ENCODE measurements at regions not wholly inside any gene's neighbourhood (a gene's known extent, or its start where the extent isn't known, plus 50 kb on each side); places are given as distances from the start of the nearest gene placed in this dataset.
A peak's percentile ranks its signal among the peaks of the same experiment; 100 is the strongest.

DNA sequence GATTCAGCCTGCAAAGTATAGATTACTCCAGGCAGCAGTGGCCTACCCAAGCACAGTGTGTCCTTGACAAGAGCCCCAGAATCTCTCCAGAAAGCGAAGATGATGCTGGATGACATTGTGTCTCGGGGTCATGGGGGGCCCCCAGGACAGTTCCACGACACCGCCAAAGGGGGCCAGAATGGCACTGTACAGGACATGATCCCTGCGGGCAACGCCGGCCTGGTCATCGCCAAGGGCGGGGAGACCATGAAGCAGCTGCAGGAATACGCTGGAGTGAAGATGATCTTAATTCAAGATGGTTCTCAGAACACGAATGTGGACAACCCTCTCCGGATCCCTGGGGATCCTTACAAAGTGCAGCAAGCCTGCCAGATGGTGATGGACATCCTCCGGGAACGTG is 107.0 kb upstream of the MTAP start:
- peaks cover 0 to 4% (median 0%) of the 10 kb centered on the region in 3 donors for H3K36me3 Mint-ChIP-seq
- Histone ChIP-seq H3K36me3 (ENCODE audit: insufficient read depth, low read length) (no peaks in the 10 kb centered on the region), H3K27ac (ENCODE audit: low read depth, low read length) (no peak overlapping the region), H3K9me3 (ENCODE audit: low read length) (no peaks in the 10 kb centered on the region), H3K4me1 (ENCODE audit: insufficient read depth, low read length) (no peaks in the 10 kb centered on the region), H3K27me3 (ENCODE audit: insufficient read depth, low read length, poor library complexity, severe bottlenecking) (no peaks in the 10 kb centered on the region), H3K4me3 (ENCODE audit: low read length) (no peak overlapping the region)
- H3K4me3 Mint-ChIP-seq = no peak overlapping the region
- peaks cover 0 to 5% (median 0%) of the 10 kb centered on the region in 5 donors for H3K9me3 Mint-ChIP-seq
- ChIA-PET CTCF (interaction anchor here (1.6 kb wide), 1 partner anchor 14 kb away, joined by 4 read pairs; no protein-coding TSS in a partner anchor), POLR2A (no interaction called here)
- H3K27ac Mint-ChIP-seq = no peak overlapping the region
- H3K27me3 Mint-ChIP-seq = peaks cover 12 to 19% of the 10 kb centered on the region in 2 donors
- DNase-seq = no peak
- H3K4me1 Mint-ChIP-seq = no peaks in the 10 kb centered on the region

DNA sequence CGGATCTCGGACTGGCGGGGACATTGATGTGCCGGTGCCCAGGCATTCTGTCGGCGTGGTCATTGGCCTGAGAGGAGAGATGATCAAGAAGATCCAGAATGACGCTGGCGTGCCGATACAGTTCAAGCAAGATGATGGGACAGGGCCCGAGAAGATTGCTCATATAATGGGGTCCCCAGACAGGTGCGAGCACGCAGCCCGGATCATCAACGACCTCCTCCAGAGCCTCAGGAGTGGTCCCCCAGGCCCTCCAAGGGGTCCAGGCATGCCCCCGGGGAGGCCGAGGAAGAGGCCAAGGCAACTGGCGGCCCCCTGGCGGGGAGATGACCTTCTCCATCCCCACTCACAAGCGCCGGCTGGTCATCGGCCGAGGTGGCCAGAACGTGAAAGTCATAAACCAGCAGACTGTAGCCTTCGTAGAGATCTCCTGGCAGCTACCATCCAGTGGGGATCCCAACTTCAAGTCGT is 106.5 kb upstream of the MTAP start:
- no peak overlapping the region for H3K4me3 ChIP-seq (ENCODE audit: low read length)
- peaks cover 0 to 4% (median 0%) of the 10 kb centered on the region in 3 donors for H3K36me3 Mint-ChIP-seq
- no peak for DNase-seq
- H3K27me3 Mint-ChIP-seq = peaks cover 13 to 19% of the 10 kb centered on the region in 2 donors
- H3K9me3 Mint-ChIP-seq = peaks cover 0 to 5% (median 0%) of the 10 kb centered on the region in 5 donors
- no peaks in the 10 kb centered on the region for H3K9me3 ChIP-seq (ENCODE audit: low read length)
- H3K27me3 ChIP-seq (ENCODE audit: insufficient read depth, low read length, poor library complexity, severe bottlenecking) = no peaks in the 10 kb centered on the region
- ChIA-PET CTCF (no interaction called here), POLR2A (no interaction called here)
- H3K4me1 ChIP-seq (ENCODE audit: insufficient read depth, low read length) = no peaks in the 10 kb centered on the region
- H3K36me3 ChIP-seq (ENCODE audit: insufficient read depth, low read length) = no peaks in the 10 kb centered on the region
- H3K4me1 Mint-ChIP-seq = no peaks in the 10 kb centered on the region
- H3K27ac Mint-ChIP-seq = no peak overlapping the region
- no peak overlapping the region for H3K4me3 Mint-ChIP-seq
- no peak overlapping the region for H3K27ac ChIP-seq (ENCODE audit: low read depth, low read length)

DNA sequence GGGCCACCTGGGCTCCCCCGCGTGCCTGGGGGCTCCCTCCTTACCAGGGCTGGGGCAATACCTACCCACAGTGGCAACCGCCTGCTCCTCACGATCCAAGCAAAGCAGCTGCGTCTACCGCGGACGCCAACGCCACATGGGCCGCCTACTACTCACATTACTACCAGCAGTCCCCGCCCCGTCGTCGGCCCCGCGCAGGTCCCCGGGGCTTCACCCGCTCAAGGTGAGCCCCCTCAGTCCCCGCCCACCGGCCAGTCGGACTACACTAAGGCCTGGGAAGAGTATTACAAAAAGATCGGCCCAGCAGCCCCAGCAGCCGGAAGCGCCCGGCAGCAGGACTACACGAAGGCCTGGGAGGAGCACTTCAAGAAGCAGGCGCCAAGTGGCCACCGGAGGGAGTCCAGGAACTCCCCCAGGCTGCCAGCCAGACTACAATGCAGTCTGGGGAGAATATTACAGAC is 106.0 kb upstream of the MTAP start:
- H3K27me3 ChIP-seq (ENCODE audit: insufficient read depth, low read length, poor library complexity, severe bottlenecking) = no peaks in the 10 kb centered on the region
- CTCF ChIA-PET = no interaction called here
- no peaks in the 10 kb centered on the region for H3K36me3 ChIP-seq (ENCODE audit: insufficient read depth, low read length)
- H3K4me1 ChIP-seq (ENCODE audit: insufficient read depth, low read length) = no peaks in the 10 kb centered on the region
- H3K4me3 ChIP-seq (ENCODE audit: low read length) = no peak overlapping the region
- Mint-ChIP-seq H3K4me1 (no peaks in the 10 kb centered on the region), H3K27me3 (peaks cover 12 to 19% of the 10 kb centered on the region in 2 donors), H3K9me3 (peaks cover 0 to 5% (median 0%) of the 10 kb centered on the region in 5 donors), H3K27ac (no peak overlapping the region), H3K36me3 (peaks cover 0 to 4% (median 0%) of the 10 kb centered on the region in 3 donors), H3K4me3 (no peak overlapping the region)
- no peaks in the 10 kb centered on the region for H3K9me3 ChIP-seq (ENCODE audit: low read length)
- H3K27ac ChIP-seq (ENCODE audit: low read depth, low read length) = no peak overlapping the region
- POLR2A ChIA-PET = no interaction called here
- DNase-seq = no peak

DNA sequence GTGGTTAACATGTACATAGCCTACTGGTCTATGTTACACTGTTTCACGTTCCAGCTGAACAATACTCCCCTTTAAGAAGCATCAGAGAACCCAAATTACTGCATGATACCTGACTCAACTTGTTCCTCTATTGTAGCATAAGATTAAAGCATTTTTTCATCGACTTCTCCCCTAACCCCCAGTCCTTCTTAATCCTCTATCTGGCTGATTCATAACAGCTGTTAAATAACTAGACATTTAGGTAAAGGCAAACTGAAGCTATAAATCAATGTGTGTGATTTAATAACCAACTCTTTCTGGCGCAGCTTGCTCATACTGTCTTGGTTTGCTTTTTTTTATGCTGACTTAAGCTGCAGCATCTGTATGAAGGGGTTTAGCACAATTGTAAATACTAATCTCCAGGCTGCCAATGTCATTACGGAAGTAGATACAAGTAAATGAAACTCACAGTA is 94.2 kb upstream of the MTAP start:
- no peaks in the 10 kb centered on the region for H3K9me3 Mint-ChIP-seq
- Histone ChIP-seq H3K4me3 (ENCODE audit: low read length) (no peak overlapping the region), H3K4me1 (ENCODE audit: insufficient read depth, low read length) (no peaks in the 10 kb centered on the region), H3K36me3 (ENCODE audit: insufficient read depth, low read length) (no peaks in the 10 kb centered on the region), H3K27ac (ENCODE audit: low read depth, low read length) (no peak overlapping the region), H3K27me3 (ENCODE audit: insufficient read depth, low read length, poor library complexity, severe bottlenecking) (no peaks in the 10 kb centered on the region), H3K9me3 (ENCODE audit: low read length) (no peaks in the 10 kb centered on the region)
- peaks cover 5 to 11% of the 10 kb centered on the region in 2 donors for H3K27me3 Mint-ChIP-seq
- no peak overlapping the region for H3K4me3 Mint-ChIP-seq
- no peak overlapping the region for H3K27ac Mint-ChIP-seq
- H3K4me1 Mint-ChIP-seq = peaks cover 0 to 23% (median 3%) of the 10 kb centered on the region in 3 donors
- H3K36me3 Mint-ChIP-seq = no peaks in the 10 kb centered on the region
- DNase-seq = no peak
- POLR2A ChIA-PET = no interaction called here
- CTCF ChIA-PET = interaction anchor here (1.0 to 4.2 kb wide), 14 partner anchors 13 to 242 kb away, joined by 3 to 36 read pairs (median 5); no protein-coding TSS in a partner anchor

DNA sequence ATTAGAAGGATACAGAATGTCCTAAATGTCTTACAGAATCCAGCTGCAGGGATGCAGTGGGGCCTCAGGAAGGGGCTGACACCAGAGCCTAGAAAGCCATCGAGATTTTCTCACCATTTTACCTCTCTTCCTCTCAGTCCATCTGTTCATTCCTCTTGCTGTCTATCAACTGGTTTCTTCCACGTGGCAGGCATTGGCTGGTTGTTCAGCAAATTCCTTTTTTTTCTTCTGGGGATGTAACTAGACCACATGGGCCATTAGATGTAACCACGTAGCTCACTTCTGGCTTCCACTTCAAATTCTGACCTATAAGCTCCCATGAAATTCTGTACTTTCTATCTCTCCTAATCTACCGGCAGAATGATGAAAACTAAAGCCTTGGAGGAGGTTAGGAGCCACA is 93.6 kb upstream of the MTAP start:
- H3K4me1 Mint-ChIP-seq = peaks cover 0 to 23% (median 3%) of the 10 kb centered on the region in 3 donors
- H3K27ac Mint-ChIP-seq = no peak overlapping the region
- no peak for DNase-seq
- ChIA-PET POLR2A (no interaction called here), CTCF (interaction anchor here (0.7 to 4.2 kb wide), 20 partner anchors 9 to 473 kb away, joined by 3 to 36 read pairs (median 4); no protein-coding TSS in a partner anchor)
- no peaks in the 10 kb centered on the region for H3K9me3 Mint-ChIP-seq
- Histone ChIP-seq H3K4me3 (ENCODE audit: low read length) (no peak overlapping the region), H3K27ac (ENCODE audit: low read depth, low read length) (no peak overlapping the region), H3K4me1 (ENCODE audit: insufficient read depth, low read length) (no peaks in the 10 kb centered on the region), H3K27me3 (ENCODE audit: insufficient read depth, low read length, poor library complexity, severe bottlenecking) (no peaks in the 10 kb centered on the region), H3K9me3 (ENCODE audit: low read length) (no peaks in the 10 kb centered on the region), H3K36me3 (ENCODE audit: insufficient read depth, low read length) (no peaks in the 10 kb centered on the region)
- no peak overlapping the region for H3K4me3 Mint-ChIP-seq
- H3K27me3 Mint-ChIP-seq = peaks cover 5 to 9% of the 10 kb centered on the region in 2 donors
- no peaks in the 10 kb centered on the region for H3K36me3 Mint-ChIP-seq

DNA sequence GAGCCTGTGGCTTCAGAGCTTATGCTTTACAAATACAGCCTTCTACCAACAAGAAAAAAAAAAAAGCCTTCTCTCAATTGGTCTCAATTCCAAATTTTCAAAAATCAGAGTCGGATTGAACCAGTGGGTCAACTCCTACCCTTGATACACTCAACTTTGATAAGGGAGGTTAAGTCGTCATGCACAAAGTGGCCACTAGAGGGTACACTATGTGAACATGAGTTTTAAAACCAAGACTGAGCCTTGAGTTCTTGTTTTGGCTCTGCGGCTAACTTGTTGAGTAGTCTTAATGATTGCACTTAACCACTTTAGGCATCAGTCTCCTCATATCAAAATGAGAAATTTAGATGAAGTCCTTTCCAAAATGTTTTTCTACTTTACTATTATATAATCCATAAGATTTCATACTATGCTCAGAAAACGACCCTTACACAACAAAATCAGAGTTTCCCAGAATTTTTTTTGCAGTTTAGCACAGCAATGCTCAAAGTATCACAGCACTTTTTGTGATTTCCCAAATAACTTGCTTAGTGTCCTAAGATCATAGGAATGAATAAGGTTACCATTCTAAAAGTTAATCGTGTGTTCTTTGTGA is 92.9 kb upstream of the MTAP start:
- no peak overlapping the region for H3K4me3 Mint-ChIP-seq
- peaks cover 5 to 9% of the 10 kb centered on the region in 2 donors for H3K27me3 Mint-ChIP-seq
- no peak overlapping the region for H3K4me3 ChIP-seq (ENCODE audit: low read length)
- no peak overlapping the region for H3K27ac ChIP-seq (ENCODE audit: low read depth, low read length)
- peaks cover 0 to 23% (median 3%) of the 10 kb centered on the region in 3 donors for H3K4me1 Mint-ChIP-seq
- no peaks in the 10 kb centered on the region for H3K9me3 ChIP-seq (ENCODE audit: low read length)
- H3K36me3 ChIP-seq (ENCODE audit: insufficient read depth, low read length) = no peaks in the 10 kb centered on the region
- H3K27ac Mint-ChIP-seq = peak overlapping the region in 1 of 8 donors; percentile 62
- no peaks in the 10 kb centered on the region for H3K9me3 Mint-ChIP-seq
- no peaks in the 10 kb centered on the region for H3K27me3 ChIP-seq (ENCODE audit: insufficient read depth, low read length, poor library complexity, severe bottlenecking)
- no peaks in the 10 kb centered on the region for H3K36me3 Mint-ChIP-seq
- no peaks in the 10 kb centered on the region for H3K4me1 ChIP-seq (ENCODE audit: insufficient read depth, low read length)
- ChIA-PET POLR2A (interaction anchor here (0.6 kb wide), 1 partner anchor 571 kb away, joined by 3 read pairs; no protein-coding TSS in a partner anchor), CTCF (interaction anchor here (0.7 to 4.2 kb wide), 20 partner anchors 8 to 474 kb away, joined by 3 to 36 read pairs (median 4); no protein-coding TSS in a partner anchor)
- peak; percentile 31 to 66 (median 41) for DNase-seq

DNA sequence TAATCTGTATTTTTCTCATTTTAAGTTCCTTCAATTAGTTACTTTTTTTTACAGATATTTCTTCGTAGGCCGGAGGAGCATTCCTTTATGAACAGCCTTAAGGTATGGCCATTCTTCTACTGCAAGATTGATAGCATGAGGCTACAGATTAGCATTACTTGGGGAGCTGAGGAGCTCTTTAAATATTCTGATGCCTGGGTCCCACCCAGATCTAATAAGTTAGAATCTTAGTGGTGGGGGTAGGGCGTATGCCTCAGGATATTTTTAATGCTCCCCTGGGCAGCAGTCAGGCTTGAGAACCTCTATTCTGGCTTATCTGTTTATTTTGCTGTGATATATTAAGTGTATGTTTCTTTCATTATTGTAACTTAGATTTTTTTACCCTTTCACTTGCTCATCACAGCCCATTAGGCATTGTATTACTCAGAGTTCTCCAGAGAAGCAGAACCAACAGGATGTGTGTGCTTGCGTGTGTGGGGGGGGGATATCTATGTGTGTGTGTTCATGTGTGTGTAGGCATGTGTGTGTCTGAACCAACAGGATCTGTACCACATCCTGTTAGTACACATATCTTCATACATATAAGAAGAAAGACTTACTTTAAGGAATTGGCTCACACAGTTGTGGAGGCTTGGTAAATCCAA is 91.8 kb upstream of the MTAP start:
- Histone ChIP-seq H3K4me3 (ENCODE audit: low read length) (no peak overlapping the region), H3K27me3 (ENCODE audit: insufficient read depth, low read length, poor library complexity, severe bottlenecking) (no peaks in the 10 kb centered on the region), H3K4me1 (ENCODE audit: insufficient read depth, low read length) (no peaks in the 10 kb centered on the region), H3K36me3 (ENCODE audit: insufficient read depth, low read length) (no peaks in the 10 kb centered on the region), H3K27ac (ENCODE audit: low read depth, low read length) (no peak overlapping the region), H3K9me3 (ENCODE audit: low read length) (no peaks in the 10 kb centered on the region)
- Mint-ChIP-seq H3K9me3 (no peaks in the 10 kb centered on the region), H3K4me1 (peaks cover 0 to 23% (median 3%) of the 10 kb centered on the region in 3 donors), H3K27me3 (peaks cover 5 to 9% of the 10 kb centered on the region in 2 donors), H3K27ac (no peak overlapping the region), H3K36me3 (no peaks in the 10 kb centered on the region), H3K4me3 (peak overlapping the region in 1 of 7 donors; percentile 2)
- DNase-seq = no peak
- CTCF ChIA-PET = interaction anchor here (1.0 kb wide), 1 partner anchor 78 kb away, joined by 3 read pairs; no protein-coding TSS in a partner anchor
- POLR2A ChIA-PET = no interaction called here

DNA sequence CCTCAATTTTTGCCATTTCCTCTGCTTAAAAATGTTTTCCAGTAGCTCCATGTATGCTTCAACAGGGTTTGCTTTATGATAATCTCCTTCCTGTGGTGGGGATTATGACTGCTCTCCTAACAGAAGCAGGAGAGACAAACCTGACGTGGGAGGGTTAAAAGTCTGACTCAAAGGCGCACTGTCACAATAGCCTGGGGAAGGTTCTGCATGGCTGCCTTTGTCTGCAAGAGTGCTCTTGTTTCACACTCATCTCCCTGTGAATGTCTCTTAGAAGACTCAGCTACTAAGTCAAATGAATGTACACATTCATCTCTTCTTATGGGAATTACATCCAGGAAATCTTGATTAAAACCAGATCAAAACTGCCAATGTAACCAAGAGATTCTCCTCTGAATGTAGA is 90.9 kb upstream of the MTAP start:
- ChIA-PET POLR2A (no interaction called here), CTCF (interaction anchor here (2.0 to 2.7 kb wide), 2 partner anchors 77 to 245 kb away, joined by 7 to 8 read pairs; no protein-coding TSS in a partner anchor)
- Mint-ChIP-seq H3K27ac (no peak overlapping the region), H3K36me3 (peaks cover 0 to 3% (median 0%) of the 10 kb centered on the region in 3 donors), H3K9me3 (no peaks in the 10 kb centered on the region), H3K4me1 (peaks cover 0 to 23% (median 3%) of the 10 kb centered on the region in 3 donors), H3K27me3 (peaks cover 5 to 9% of the 10 kb centered on the region in 2 donors), H3K4me3 (no peak overlapping the region)
- no peak overlapping the region for H3K27ac ChIP-seq (ENCODE audit: low read depth, low read length)
- no peak overlapping the region for H3K4me3 ChIP-seq (ENCODE audit: low read length)
- DNase-seq = no peak
- no peaks in the 10 kb centered on the region for H3K27me3 ChIP-seq (ENCODE audit: insufficient read depth, low read length, poor library complexity, severe bottlenecking)
- no peaks in the 10 kb centered on the region for H3K4me1 ChIP-seq (ENCODE audit: insufficient read depth, low read length)
- no peaks in the 10 kb centered on the region for H3K9me3 ChIP-seq (ENCODE audit: low read length)
- no peaks in the 10 kb centered on the region for H3K36me3 ChIP-seq (ENCODE audit: insufficient read depth, low read length)

Data from CD8-positive, alpha-beta memory T cell (primary cell).